22Rv1 (cell line): ENCODE measurements at regions not wholly inside any gene's neighbourhood (a gene's known extent, or its start where the extent isn't known, plus 50 kb on each side); places are given as distances from the start of the nearest gene placed in this dataset.

Source experiments
- H3K27ac ChIP-seq: fragments of 450-650 bp; 2 replicates; pipeline ENCODE4 v1.5.1; 2017
- CTCF ChIP-seq: fragments of 450-650 bp; IDR thresholded peaks from 2 replicates; pipeline ENCODE4 v1.5.1; 2017; ENCODE audit warnings: mild to moderate bottlenecking
- ZFX ChIP-seq: fragments of 450-650 bp; IDR thresholded peaks from 2 replicates; pipeline ENCODE4 v1.6.1; 2017; ENCODE audit warnings: antibody characterized with exemption, borderline replicate concordance

- no peak overlapping the region for H3K27ac ChIP-seq
- TF ChIP-seq ZFX (no peak), CTCF (no peak)
These were observed 102.3 kb upstream of the PCDH7 start for GRCh38 chr4:30617836-30618235.

- TF ChIP-seq CTCF, result no peak
- TF ChIP-seq ZFX, result no peak
These were observed 100.5 kb upstream of the PCDH7 start for GRCh38 chr4:30619679-30620078.

GRCh38 chr4:30620711-30621110 lies 99.5 kb upstream of the PCDH7 start:
- no peak overlapping the region for H3K27ac ChIP-seq
- TF ChIP-seq ZFX (no peak), CTCF (no peak)

More at GRCh38 chr4:30619679-30620078, 100.5 kb upstream of the PCDH7 start:
- H3K27ac ChIP-seq, result no peak overlapping the region

DNA sequence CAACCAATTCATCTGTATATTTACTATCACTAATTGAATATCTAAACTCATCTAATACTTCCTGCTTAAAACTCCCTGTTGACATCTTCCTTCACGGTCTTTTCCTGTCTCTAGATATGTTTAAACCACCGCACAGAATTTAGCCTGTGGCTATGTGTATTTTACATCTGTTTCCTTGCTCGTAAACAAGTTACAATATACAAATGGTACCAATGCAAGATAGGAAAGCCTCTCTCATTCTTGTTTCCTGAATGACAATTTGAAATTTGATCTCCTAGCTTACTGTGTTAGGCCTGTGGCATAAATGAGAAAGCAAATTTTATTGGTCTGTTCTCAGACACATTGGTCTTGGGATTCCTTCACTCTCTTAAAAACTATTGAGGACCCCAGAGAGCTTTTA lies 89.7 kb upstream of the PCDH7 start:
- TF ChIP-seq ZFX, result no peak
- peak overlapping the region; percentile 19; the same call in 1 of the 2 replicates for H3K27ac ChIP-seq

DNA sequence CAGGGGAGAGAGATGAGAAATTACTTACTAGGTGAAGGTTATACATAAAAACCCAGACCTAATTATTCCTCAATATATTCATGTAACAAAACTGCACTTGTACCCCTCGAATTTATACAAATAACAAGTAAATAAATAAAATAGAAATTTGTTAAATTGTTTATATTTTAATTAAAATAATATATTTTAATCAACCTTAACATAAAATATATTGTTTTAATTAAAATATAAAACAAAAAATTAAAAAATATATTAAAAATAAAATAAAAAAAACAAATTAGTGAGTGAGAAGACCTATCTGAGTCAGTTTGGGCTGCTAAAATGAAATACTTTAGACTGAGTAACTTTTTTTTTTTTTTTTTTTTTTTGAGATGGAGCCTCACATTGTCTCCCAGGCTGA lies 87.4 kb upstream of the PCDH7 start:
- TF ChIP-seq CTCF (no peak), ZFX (no peak)

DNA sequence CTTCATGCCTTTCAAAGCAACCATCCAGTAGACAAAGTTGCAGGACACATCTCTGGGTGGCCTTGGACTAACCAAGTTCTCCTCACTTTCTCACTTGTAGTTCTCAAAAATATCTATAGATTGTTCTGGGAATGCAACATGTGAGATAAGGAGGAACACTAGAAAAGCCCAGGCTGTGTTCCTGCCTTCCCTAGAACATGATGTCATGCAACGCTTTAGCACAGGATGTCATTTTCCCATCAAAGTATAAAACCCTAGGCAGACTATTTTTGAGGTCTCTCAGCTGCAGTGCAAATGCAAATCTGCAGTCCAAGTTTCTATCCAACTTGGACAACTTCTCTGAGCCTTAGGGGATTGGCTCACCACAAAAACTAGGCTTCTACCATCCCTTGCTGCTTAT lies 78.8 kb upstream of the PCDH7 start:
- H3K27ac ChIP-seq, result no peak overlapping the region
- TF ChIP-seq CTCF (no peak), ZFX (no peak)

More for the DNA sequence above, 87.4 kb upstream of the PCDH7 start:
- no peak overlapping the region for H3K27ac ChIP-seq

GRCh38 chr4:30642567-30642966 lies 77.6 kb upstream of the PCDH7 start:
- TF ChIP-seq CTCF (no peak), ZFX (no peak)
- peak overlapping the region; percentile 11; the same call in 1 of the 2 replicates for H3K27ac ChIP-seq

DNA sequence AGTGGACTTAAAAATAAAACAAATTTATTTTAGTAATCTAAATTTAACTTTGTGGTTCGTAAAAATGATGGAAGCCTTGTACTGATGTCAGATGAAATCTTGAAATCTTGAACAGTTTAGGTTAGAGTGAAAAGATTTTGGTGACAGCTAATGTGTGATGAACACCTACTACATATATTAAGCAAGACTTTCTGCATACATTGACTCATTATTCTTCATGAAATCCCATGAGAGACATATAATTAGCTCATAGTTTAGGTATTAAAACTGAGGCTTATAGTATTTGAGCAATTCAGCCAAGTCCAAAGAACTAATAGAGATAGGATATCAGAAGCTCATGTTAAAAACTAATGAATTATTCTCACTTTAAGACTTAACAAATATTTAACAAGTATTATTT lies 66.9 kb upstream of the PCDH7 start:
- TF ChIP-seq CTCF (no peak), ZFX (no peak)
- H3K27ac ChIP-seq, result no peak overlapping the region
